HCT116 (cell line): ENCODE measurements at regions not wholly inside any gene's neighbourhood (a gene's known extent, or its start where the extent isn't known, plus 50 kb on each side); places are given as distances from the start of the nearest gene placed in this dataset.
A peak's percentile ranks its signal among the peaks of the same experiment; 100 is the strongest.

Experiments
- ATAC-seq: fragments of 200-7000 bp; cut with Tn5 transposase; 2 replicates; pipeline ENCODE4 v1.9.1; 2020; ENCODE audit warnings: mild to moderate bottlenecking, moderate library complexity
- BruUV-seq: library from RNA; stranded (reverse); fragments of 400-500 nt; replicated peaks from 2 replicates; lab custom pipeline; 2021; lab: Mats Ljungman, UMichigan
- CTCF ChIA-PET: fragments of 300-600 bp; sonication (Branson Sonifier 250); formaldehyde crosslinking; loops from one replicate; lab custom pipeline; 2021; ENCODE audit warnings: antibody characterized with exemption; lab: Charles Lee
- POLR2A ChIA-PET: fragments of 300-600, 350-600 bp; sonication (Branson Sonifier 250); formaldehyde crosslinking; loops from one replicate; lab custom pipeline; 2021; ENCODE audit warnings: antibody characterized with exemption; lab: Charles Lee
- RAD21 ChIA-PET, 2 experiments: fragments of 300-600 bp; sonication (Branson Sonifier 250); formaldehyde crosslinking; loops; one replicate each; lab custom pipeline; 2023; ENCODE audit warnings: low total read pairs in 2 of 2; ENCODE audit not compliant: uncharacterized antibody in 2 of 2, unreplicated experiment in 2 of 2, low non-redundant PET in 1 of 2; lab: Charles Lee
- DNase-seq: peaks from one replicate; pipeline ENCODE4 v3.0.0-alpha.2; 2010; ENCODE audit warnings: low read depth, low spot score
- H2AFZ ChIP-seq: fragments of 200-600 bp; shearing (Covaris generic), sonication (generic); 2 replicates; pipeline ENCODE4 v1.6.1; 2017; ENCODE audit warnings: low read depth, mixed run types, mixed read lengths, antibody characterized with exemption, low read length; ENCODE audit not compliant: poor library complexity, severe bottlenecking
- H3K27ac ChIP-seq: 2 replicates; pipeline ENCODE4 v1.5.1; 2012; ENCODE audit warnings: low read depth, low read length
- H3K27me3 ChIP-seq: fragments of 200-600 bp; sonication (generic); 2 replicates; pipeline ENCODE4 v1.6.1; 2016; ENCODE audit warnings: mixed run types, low read length, mixed read lengths; ENCODE audit not compliant: insufficient read depth
- H3K36me3 ChIP-seq, 2 experiments: fragments of 200-500 bp in 1 of 2; fragments of 200-600 bp in 1 of 2; sonication (Bioruptor generic) in 1 of 2; sonication (generic) in 1 of 2; 2 replicates each; pipeline versions ENCODE4 v1.5.1 to v1.6.1; 2014 to 2016; ENCODE audit warnings: low read length in 2 of 2, inconsistent platforms in 1 of 2, mixed read lengths in 1 of 2, mixed run types in 1 of 2; ENCODE audit not compliant: insufficient read depth in 2 of 2, control insufficient read depth in 1 of 2
- H3K4me1 ChIP-seq, 2 experiments: fragments of 200-600 bp in 1 of 2; sonication (generic) in 1 of 2; 2 replicates each; pipeline versions ENCODE4 v1.5.1 to v1.6.1; 2012 to 2017; ENCODE audit warnings: low read length in 2 of 2, inconsistent platforms in 1 of 2, mild to moderate bottlenecking in 1 of 2, mixed read lengths in 1 of 2, mixed run types in 1 of 2, moderate library complexity in 1 of 2; ENCODE audit not compliant: insufficient read depth in 2 of 2, control insufficient read depth in 1 of 2
- H3K4me2 ChIP-seq: fragments of 200-600 bp; sonication (generic); 2 replicates; pipeline ENCODE4 v1.6.1; 2017; ENCODE audit warnings: mixed run types, low read length, mixed read lengths
- H3K4me3 ChIP-seq, 2 experiments: fragments of 200-600 bp in 1 of 2; sonication (generic) in 1 of 2; replicated peaks in 1 of 2; 2 replicates each; pipeline ENCODE4 v1.5.1; 2011 to 2016; ENCODE audit warnings: low read length in 2 of 2, control low read depth in 1 of 2, low read depth in 1 of 2, mild to moderate bottlenecking in 1 of 2, mixed read lengths in 1 of 2, mixed run types in 1 of 2
- H3K79me2 ChIP-seq: fragments of 200-600 bp; sonication (generic); 2 replicates; pipeline ENCODE4 v1.6.1; 2017; ENCODE audit warnings: mild to moderate bottlenecking, mixed run types, low read length, moderate library complexity, mixed read lengths; ENCODE audit not compliant: insufficient read depth
- H3K9ac ChIP-seq: fragments of 200-600 bp; sonication (generic); 2 replicates; pipeline ENCODE4 v1.6.1; 2016; ENCODE audit warnings: low read length, mixed read lengths
- H3K9me2 ChIP-seq: fragments of 200-600 bp; sonication (generic), shearing (Covaris generic); 2 replicates; pipeline ENCODE4 v1.6.1; 2017; ENCODE audit warnings: mixed run types, mild to moderate bottlenecking, moderate library complexity; ENCODE audit not compliant: insufficient read depth
- H3K9me3 ChIP-seq, 2 experiments: fragments of 200-500 bp in 1 of 2; fragments of 200-600 bp in 1 of 2; sonication (Bioruptor generic) in 1 of 2; sonication (generic) in 1 of 2; 2 replicates each; pipeline ENCODE4 v1.6.1; 2014 to 2017; ENCODE audit warnings: low read length in 2 of 2, mixed read lengths in 2 of 2, inconsistent platforms in 1 of 2, low read depth in 1 of 2, mild to moderate bottlenecking in 1 of 2, mixed run types in 1 of 2, moderate library complexity in 1 of 2; ENCODE audit not compliant: control insufficient read depth in 1 of 2, insufficient read depth in 1 of 2
- H4K20me1 ChIP-seq: fragments of 200-600 bp; sonication (generic), shearing (Covaris generic); 2 replicates; pipeline ENCODE4 v1.6.1; 2017; ENCODE audit warnings: mixed run types, mild to moderate bottlenecking, moderate library complexity; ENCODE audit not compliant: insufficient read depth
- ATF3 ChIP-seq: IDR thresholded peaks from 2 replicates; pipeline ENCODE4 v1.6.1; 2012
- EZH2 ChIP-seq: fragments of 200-600 bp; sonication (generic); IDR thresholded peaks from 2 replicates; pipeline ENCODE4 v1.6.1; 2017; ENCODE audit warnings: antibody characterized with exemption, mixed run types
- FOSL1 ChIP-seq: IDR thresholded peaks from 2 replicates; pipeline ENCODE4 v1.6.1; 2012; ENCODE audit warnings: low read depth
- JUND ChIP-seq: IDR thresholded peaks from 2 replicates; pipeline ENCODE4 v1.6.1; 2012
- MAX ChIP-seq: IDR thresholded peaks from 2 replicates; pipeline ENCODE4 v1.6.1; 2012
- POLR2AphosphoS5 ChIP-seq: IDR thresholded peaks from 2 replicates; pipeline ENCODE4 v1.6.1; 2011; ENCODE audit warnings: mild to moderate bottlenecking, low read depth, low read length, moderate library complexity
- SIN3A ChIP-seq: IDR thresholded peaks from 2 replicates; pipeline ENCODE4 v1.6.1; 2012; ENCODE audit warnings: low read depth
- TCF7L2 ChIP-seq: IDR thresholded peaks from 2 replicates; pipeline ENCODE4 v1.7.0; 2011; ENCODE audit warnings: borderline replicate concordance, inconsistent platforms; ENCODE audit not compliant: insufficient read depth, insufficient read length; ENCODE audit errors: extremely low read depth
- ZBTB33 ChIP-seq: IDR thresholded peaks from 2 replicates; pipeline ENCODE4 v1.6.1; 2011; ENCODE audit warnings: mild to moderate bottlenecking, low read length, moderate library complexity; ENCODE audit not compliant: insufficient replicate concordance; ENCODE audit errors: extremely low read depth
- ZFX ChIP-seq: fragments of 450-650 bp; IDR thresholded peaks from 2 replicates; pipeline ENCODE4 v1.6.1; 2017
- ZNF274 ChIP-seq: fragments of 200-500 bp; sonication (Bioruptor generic); IDR thresholded peaks from 2 replicates; pipeline ENCODE4 v1.6.1; 2014; ENCODE audit warnings: mild to moderate bottlenecking, low read depth, low read length, inconsistent platforms
- intact Hi-C: fragments of 100-400 bp; cut with micrococcal nuclease; formaldehyde crosslinking; loops from 2 replicates; pipeline ENCODE4 v1.10.0; 2022

GRCh38 chr14:30221546-30221945 is 293.9 kb upstream of the PRKD1 start:
- CTCF ChIA-PET: no interaction called here
- Histone ChIP-seq H3K36me3 (no peaks in the 10 kb centered on the region), H4K20me1 (no peaks in the 10 kb centered on the region), H3K27ac (no peak overlapping the region), H3K9me3 (no peaks in the 10 kb centered on the region), H3K27me3 (no peaks in the 10 kb centered on the region), H3K79me2 (no peaks in the 10 kb centered on the region), H3K4me2 (no peak overlapping the region), H3K4me1 (peaks cover 0 to 6% of the 10 kb centered on the region in 2 experiments; a peak in 2 of 4 replicates), H3K9me2 (no peaks in the 10 kb centered on the region), H3K9ac (no peak overlapping the region), H2AFZ (no peak overlapping the region), H3K4me3 (no peak overlapping the region)
- intact Hi-C loops: no loop called here
- ATAC-seq (no peak), DNase-seq (no peak)
- RAD21 ChIA-PET: no interaction called here
- POLR2A ChIA-PET: no interaction called here
- no TSS peak for BruUV-seq
- TF ChIP-seq JUND (no peak), ZBTB33 (no peak), ATF3 (no peak), POLR2AphosphoS5 (no peak), ZFX (no peak), TCF7L2 (no peak), ZNF274 (no peak), SIN3A (no peak)

- BruUV-seq: no TSS peak
- H3K4me2 ChIP-seq: peak overlapping the region; percentile 5; the same call in 1 of the 2 replicates
- TF ChIP-seq ZFX: no peak
- peak; percentile 31; the same call in 1 of the 2 replicates for TF ChIP-seq FOSL1
- no peak for TF ChIP-seq ZNF274
- TF ChIP-seq MAX: no peak
- no peak for TF ChIP-seq EZH2
- peak; percentile 43 for TF ChIP-seq JUND
- H3K4me3 ChIP-seq: no peak overlapping the region
- H3K4me1 ChIP-seq: peaks cover 0 to 6% of the 10 kb centered on the region in 2 experiments; a peak in 2 of 4 replicates
- RAD21 ChIA-PET: no interaction called here
- no peak overlapping the region for H2AFZ ChIP-seq
- POLR2A ChIA-PET: no interaction called here
- ATAC-seq (peak; percentile 63), DNase-seq (peak; percentile 10)
- intact Hi-C loops: no loop called here
- H3K36me3 ChIP-seq: no peaks in the 10 kb centered on the region
- H3K79me2 ChIP-seq: no peaks in the 10 kb centered on the region
- H3K9me3 ChIP-seq: no peaks in the 10 kb centered on the region
- no peak overlapping the region for H3K9ac ChIP-seq
- H3K27me3 ChIP-seq: no peaks in the 10 kb centered on the region
- no peak overlapping the region for H3K27ac ChIP-seq
- H4K20me1 ChIP-seq: no peaks in the 10 kb centered on the region
- CTCF ChIA-PET: interaction anchor here (1.5 kb wide), 1 partner anchor 9 kb away, joined by 5 read pairs; no protein-coding TSS in a partner anchor
- no peaks in the 10 kb centered on the region for H3K9me2 ChIP-seq
Measured at GRCh38 chr14:30223385-30223785, 295.7 kb upstream of the PRKD1 start.
